KBM-7 (cell line): ENCODE measurements at regions not wholly inside any gene's neighbourhood (a gene's known extent, or its start where the extent isn't known, plus 50 kb on each side); places are given as distances from the start of the nearest gene placed in this dataset.
"Not testable (repeated sequence)": the region's sequence is repeated elsewhere in the genome, so short reads cannot be mapped to it uniquely, and the experiment has no call there.

Experiments used
- DNase-seq: peaks from one replicate; pipeline ENCODE4 v3.0.0-alpha.2; 2015
- in situ Hi-C: fragments of 300-500 bp; cut with MboI; formaldehyde crosslinking; loops from 2 replicates; pipeline ENCODE4 v1.14.3; 2020; ENCODE audit warnings: low sequenced_read_pairs, low pct_unique_long_range_greater_than_20kb, mixed read lengths

GRCh38 chr10:53570221-53570620 is 797.6 kb upstream of the MBL2 start:
- no peak for DNase-seq

GRCh38 chr10:53569455-53569854 is 796.9 kb upstream of the MBL2 start:
- in situ Hi-C loops = no loop called here
- no peak for DNase-seq

More at GRCh38 chr10:53570221-53570620, 797.6 kb upstream of the MBL2 start:
- in situ Hi-C loops = no loop called here

- no peak for DNase-seq
- in situ Hi-C loops = no loop called here
Measured at GRCh38 chr10:53548664-53549063, 776.1 kb upstream of the MBL2 start.

GRCh38 chr10:53547364-53547763 is 774.8 kb upstream of the MBL2 start:
- in situ Hi-C loops = no loop called here
- no peak for DNase-seq

- in situ Hi-C loops = no loop called here
- no peak for DNase-seq
Measured at GRCh38 chr10:53543410-53543809, 770.8 kb upstream of the MBL2 start.

- in situ Hi-C loops = no loop called here
- no peak for DNase-seq
Measured at GRCh38 chr10:53537508-53537907, 764.9 kb upstream of the MBL2 start.

GRCh38 chr10:53536322-53536721 is 763.7 kb upstream of the MBL2 start:
- no peak for DNase-seq
- in situ Hi-C loops = no loop called here

- DNase-seq = no peak
- in situ Hi-C loops = no loop called here
Measured at GRCh38 chr10:53534428-53534827, 761.8 kb upstream of the MBL2 start.

- no peak for DNase-seq
- in situ Hi-C loops = no loop called here
Measured at GRCh38 chr10:53528974-53529373, 756.4 kb upstream of the MBL2 start.

- no peak for DNase-seq
- in situ Hi-C loops = no loop called here
Measured at GRCh38 chr10:53521046-53521445, 748.5 kb upstream of the MBL2 start.

GRCh38 chr10:53508197-53508596 is 735.6 kb upstream of the MBL2 start:
- DNase-seq = no peak
- in situ Hi-C loops = no loop called here

- in situ Hi-C loops, DNase-seq: not testable (repeated sequence)
Measured at GRCh38 chr10:53504492-53504891, 731.9 kb upstream of the MBL2 start.

GRCh38 chr10:53491774-53492173 is 719.2 kb upstream of the MBL2 start:
- no peak for DNase-seq
- in situ Hi-C loops = no loop called here

- in situ Hi-C loops = no loop called here
- no peak for DNase-seq
Measured at GRCh38 chr10:53490553-53490952, 718.0 kb upstream of the MBL2 start.

GRCh38 chr10:53489335-53490182 is 717.0 kb upstream of the MBL2 start:
- DNase-seq = no peak
- in situ Hi-C loops = no loop called here

GRCh38 chr10:53487019-53487983 is 714.7 kb upstream of the MBL2 start:
- no peak for DNase-seq
- in situ Hi-C loops = no loop called here

GRCh38 chr10:53485422-53485821 is 712.8 kb upstream of the MBL2 start:
- in situ Hi-C loops, DNase-seq: not testable (repeated sequence)

GRCh38 chr10:53479365-53479764 is 706.8 kb upstream of the MBL2 start:
- DNase-seq = no peak
- in situ Hi-C loops = no loop called here

GRCh38 chr10:53477313-53477675 is 704.7 kb upstream of the MBL2 start:
- in situ Hi-C loops = no loop called here

GRCh38 chr10:53476650-53477312 is 704.2 kb upstream of the MBL2 start:
- in situ Hi-C loops = no loop called here
- DNase-seq = no peak

More at GRCh38 chr10:53477313-53477675, 704.7 kb upstream of the MBL2 start:
- DNase-seq = no peak
